MCF 10A (cell line): ENCODE measurements at regions not wholly inside any gene's neighbourhood (a gene's known extent, or its start where the extent isn't known, plus 50 kb on each side); places are given as distances from the start of the nearest gene placed in this dataset.

ENCODE experiments used
- BruUV-seq: library from RNA; stranded (reverse); fragments of 400-500 nt; replicated peaks from 2 replicates; lab custom pipeline; 2021; lab: Mats Ljungman, UMichigan
- CTCF ChIA-PET: fragments of 300-600 bp; sonication (Branson Sonifier 250); formaldehyde crosslinking; extraction: SDS; loops from one replicate; lab custom pipeline; 2021; ENCODE audit warnings: antibody characterized with exemption, inconsistent platforms; lab: Yijun Ruan, JAX
- POLR2A ChIA-PET: fragments of 300-600, 350-650 bp; sonication (Branson Sonifier 250); formaldehyde crosslinking; extraction: SDS; loops from one replicate; lab custom pipeline; 2020; ENCODE audit warnings: antibody characterized with exemption, inconsistent platforms; lab: Yijun Ruan, JAX
- DNase-seq: peaks from one replicate; pipeline ENCODE4 v3.0.0-alpha.2; 2018; ENCODE audit not compliant: unreplicated experiment
- H3K27ac Mint-ChIP-seq: one replicate; pipeline ENCODE4 v1.8.0; 2022; ENCODE audit warnings: mild to moderate bottlenecking, low read depth, mixed read lengths; ENCODE audit not compliant: unreplicated experiment
- H3K27me3 Mint-ChIP-seq: one replicate; pipeline ENCODE4 v1.8.0; 2022; ENCODE audit warnings: mixed read lengths; ENCODE audit not compliant: insufficient read depth, unreplicated experiment
- H3K36me3 Mint-ChIP-seq: one replicate; pipeline ENCODE4 v1.8.0; 2022; ENCODE audit warnings: mild to moderate bottlenecking, moderate library complexity, mixed read lengths; ENCODE audit not compliant: insufficient read depth, unreplicated experiment
- H3K4me1 Mint-ChIP-seq: one replicate; pipeline ENCODE4 v1.8.0; 2022; ENCODE audit warnings: mixed read lengths; ENCODE audit not compliant: insufficient read depth, unreplicated experiment
- H3K4me3 Mint-ChIP-seq: one replicate; pipeline ENCODE4 v1.8.0; 2022; ENCODE audit warnings: mild to moderate bottlenecking, moderate library complexity, mixed read lengths; ENCODE audit not compliant: unreplicated experiment
- H3K9me3 Mint-ChIP-seq: one replicate; pipeline ENCODE4 v1.8.0; 2022; ENCODE audit warnings: mixed read lengths; ENCODE audit not compliant: unreplicated experiment
- CTCF ChIP-seq: fragments of 200-600 bp; IDR thresholded peaks from one replicate; pipeline ENCODE4 v1.8.0; 2022; ENCODE audit warnings: antibody characterized with exemption, mild to moderate bottlenecking; ENCODE audit not compliant: unreplicated experiment
- intact Hi-C: fragments of 100-400 bp; cut with micrococcal nuclease; formaldehyde crosslinking; loops from 2 replicates; pipeline ENCODE4 v1.14.1; 2022

DNA sequence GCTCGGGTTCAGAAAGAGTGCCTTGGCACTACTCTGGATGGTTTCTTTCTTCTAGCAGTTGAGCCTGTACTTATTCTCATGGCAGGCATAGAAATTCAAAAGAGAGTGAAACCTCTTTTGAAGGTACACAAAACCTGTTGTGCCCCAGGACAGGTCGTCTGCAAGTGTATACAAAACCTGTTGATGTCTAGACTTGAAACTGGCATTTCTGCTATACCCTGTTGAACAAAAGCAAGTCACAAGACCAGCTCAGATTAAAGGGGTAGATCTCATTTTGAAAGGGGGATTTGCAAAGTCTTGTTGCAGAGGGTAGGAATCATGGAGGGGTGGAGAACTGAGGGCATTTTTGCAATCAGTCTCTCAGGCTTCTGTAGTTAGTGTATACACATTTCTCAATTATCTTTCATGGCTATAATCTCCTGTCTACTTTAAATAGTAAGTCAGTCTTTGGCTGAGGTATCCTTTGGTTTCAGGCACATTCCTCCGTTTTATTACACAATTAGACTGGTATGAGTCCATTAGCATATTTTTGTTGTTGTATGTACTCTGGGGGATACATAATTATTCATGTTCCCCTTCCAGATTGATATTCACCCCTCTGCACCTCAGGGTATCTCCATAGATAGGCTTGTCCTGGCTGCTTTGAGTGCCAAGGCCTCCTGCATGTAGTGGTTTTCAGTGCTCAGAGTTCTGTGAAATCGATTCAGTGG lies 251.4 kb downstream of the DTHD1 start:
- Mint-ChIP-seq H3K9me3 (peaks cover 2% of the 10 kb centered on the region), H3K27ac (no peak overlapping the region), H3K27me3 (no peaks in the 10 kb centered on the region), H3K4me3 (no peak overlapping the region), H3K4me1 (no peaks in the 10 kb centered on the region), H3K36me3 (no peaks in the 10 kb centered on the region)
- intact Hi-C loops, result no loop called here
- no TSS peak for BruUV-seq
- no peak for DNase-seq
- TF ChIP-seq CTCF, result no peak
- ChIA-PET CTCF (no interaction called here), POLR2A (interaction anchor here (0.6 kb wide), 1 partner anchor 49 kb away, joined by 3 read pairs; no protein-coding TSS in a partner anchor)

GRCh38 chr4:36533944-36534343 lies 252.5 kb downstream of the DTHD1 start:
- CTCF ChIA-PET, result no interaction called here
- Mint-ChIP-seq H3K4me1 (no peaks in the 10 kb centered on the region), H3K27me3 (no peaks in the 10 kb centered on the region), H3K9me3 (no peaks in the 10 kb centered on the region), H3K4me3 (no peak overlapping the region), H3K27ac (no peak overlapping the region), H3K36me3 (no peaks in the 10 kb centered on the region)
- POLR2A ChIA-PET, result no interaction called here
- DNase-seq, result no peak
- TF ChIP-seq CTCF, result no peak
- BruUV-seq, result no TSS peak
- intact Hi-C loops, result no loop called here

GRCh38 chr4:36547383-36547782 lies 266.0 kb downstream of the DTHD1 start:
- BruUV-seq, result no TSS peak
- H3K27me3 Mint-ChIP-seq, result no peaks in the 10 kb centered on the region
- DNase-seq, result no peak
- ChIA-PET POLR2A (no interaction called here), CTCF (interaction anchor here (1.0 kb wide), 1 partner anchor 55 kb away, joined by 3 read pairs; no protein-coding TSS in a partner anchor)
- no peaks in the 10 kb centered on the region for H3K9me3 Mint-ChIP-seq
- no peak for TF ChIP-seq CTCF
- H3K36me3 Mint-ChIP-seq, result no peaks in the 10 kb centered on the region
- H3K4me3 Mint-ChIP-seq, result no peak overlapping the region
- no peak overlapping the region for H3K27ac Mint-ChIP-seq
- intact Hi-C loops, result no loop called here
- H3K4me1 Mint-ChIP-seq, result peaks cover 15% of the 10 kb centered on the region

GRCh38 chr4:36549252-36549651 lies 267.8 kb downstream of the DTHD1 start:
- no TSS peak for BruUV-seq
- ChIA-PET POLR2A (interaction anchor here (0.6 to 0.9 kb wide), 2 partner anchors 104 to 649 kb away, joined by 3 read pairs; no protein-coding TSS in a partner anchor), CTCF (no interaction called here)
- DNase-seq, result peak; percentile 6
- Mint-ChIP-seq H3K27ac (no peak overlapping the region), H3K4me3 (no peak overlapping the region), H3K27me3 (no peaks in the 10 kb centered on the region), H3K4me1 (peaks cover 15% of the 10 kb centered on the region), H3K9me3 (no peaks in the 10 kb centered on the region), H3K36me3 (no peaks in the 10 kb centered on the region)
- TF ChIP-seq CTCF, result no peak
- intact Hi-C loops, result no loop called here
